ENCODE measurements at regions not wholly inside any gene's neighbourhood (a gene's known extent, or its start where the extent isn't known, plus 50 kb on each side); places are given as distances from the start of the nearest gene placed in this dataset.
A peak's percentile ranks its signal among the peaks of the same experiment; 100 is the strongest.

- DNase-seq (ENCODE audit: low read depth, low spot score): no peak
- in situ Hi-C loops (cut with HindIII; ENCODE audit: low pct_unique_long_range_greater_than_20kb, low sequenced_read_pairs): no loop called here
Measured at GRCh38 chr16:17589898-17590297, 119.1 kb upstream of the XYLT1 start.

- in situ Hi-C loops (cut with HindIII; ENCODE audit: low pct_unique_long_range_greater_than_20kb, low sequenced_read_pairs): no loop called here
- DNase-seq (ENCODE audit: low read depth, low spot score): no peak
Measured at GRCh38 chr16:17585449-17586074, 114.8 kb upstream of the XYLT1 start.

DNA sequence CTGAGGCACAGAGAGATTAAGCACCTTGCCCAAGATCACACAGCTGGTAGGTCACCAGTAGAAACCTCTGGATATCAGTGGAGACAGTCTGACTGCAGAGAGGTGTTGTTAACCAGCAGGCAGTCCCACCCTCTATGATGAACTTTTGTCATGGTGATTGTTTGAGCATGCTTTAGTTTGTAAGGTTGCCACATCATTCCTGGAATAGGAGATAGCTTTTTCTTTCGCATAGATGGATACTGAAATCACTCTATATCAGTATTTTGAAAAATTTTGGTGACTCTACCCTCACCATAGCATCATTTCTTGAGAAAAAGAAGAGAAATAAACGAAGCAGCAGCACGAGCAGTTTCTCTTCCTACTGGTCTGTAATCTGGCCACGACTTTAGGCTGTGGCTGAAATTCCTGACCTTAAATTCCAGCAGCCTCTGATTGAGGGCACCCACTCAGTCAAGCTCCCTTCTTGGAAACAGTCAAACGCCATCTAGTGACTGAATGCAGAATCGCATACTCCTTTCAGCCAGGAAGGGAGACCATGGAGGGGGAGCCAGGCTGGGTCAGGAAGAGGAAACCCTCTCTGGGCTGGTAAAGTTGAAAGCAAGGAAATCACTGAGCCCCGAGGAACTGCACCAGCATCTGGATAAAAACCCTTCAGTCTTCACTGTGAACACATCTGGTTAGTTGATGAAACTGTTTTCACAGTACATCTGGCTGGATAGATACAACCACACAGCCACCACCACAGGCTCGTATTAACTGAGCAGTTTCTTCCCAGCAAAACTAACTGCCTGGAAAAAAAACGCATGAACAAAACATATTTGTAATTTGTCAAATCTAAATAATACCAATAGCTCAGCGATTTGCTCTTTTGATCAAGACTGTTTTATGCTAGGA, 108.5 kb upstream of the XYLT1 start:
- DNase-seq (ENCODE audit: low read depth, low spot score): peak; percentile 81
- in situ Hi-C loops (cut with HindIII; ENCODE audit: low pct_unique_long_range_greater_than_20kb, low sequenced_read_pairs): no loop called here

DNA sequence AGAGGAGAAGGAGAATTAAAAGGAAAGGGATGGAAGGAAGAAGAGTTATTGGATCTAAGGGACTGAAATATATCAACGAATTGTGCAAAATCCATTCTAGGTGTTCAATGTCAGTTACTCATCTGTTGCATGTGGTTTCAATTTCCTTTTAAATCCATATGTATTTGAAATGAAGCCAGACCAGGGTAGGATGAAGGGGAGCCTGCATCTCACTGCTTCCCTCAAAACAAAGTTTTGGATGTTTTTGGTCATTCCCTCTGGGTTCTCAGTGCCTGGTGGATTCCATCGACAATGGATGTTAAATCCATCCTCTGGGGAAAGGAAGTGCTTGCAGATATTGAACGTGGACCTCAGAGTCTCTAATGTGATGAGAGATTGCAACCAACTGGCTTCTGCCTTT, 103.5 kb upstream of the XYLT1 start:
- in situ Hi-C loops (cut with HindIII; ENCODE audit: low pct_unique_long_range_greater_than_20kb, low sequenced_read_pairs): no loop called here
- DNase-seq (ENCODE audit: low read depth, low spot score): no peak

GRCh38 chr16:17572145-17572544, 101.4 kb upstream of the XYLT1 start:
- in situ Hi-C loops (cut with HindIII; ENCODE audit: low pct_unique_long_range_greater_than_20kb, low sequenced_read_pairs): no loop called here
- DNase-seq (ENCODE audit: low read depth, low spot score): no peak

DNA sequence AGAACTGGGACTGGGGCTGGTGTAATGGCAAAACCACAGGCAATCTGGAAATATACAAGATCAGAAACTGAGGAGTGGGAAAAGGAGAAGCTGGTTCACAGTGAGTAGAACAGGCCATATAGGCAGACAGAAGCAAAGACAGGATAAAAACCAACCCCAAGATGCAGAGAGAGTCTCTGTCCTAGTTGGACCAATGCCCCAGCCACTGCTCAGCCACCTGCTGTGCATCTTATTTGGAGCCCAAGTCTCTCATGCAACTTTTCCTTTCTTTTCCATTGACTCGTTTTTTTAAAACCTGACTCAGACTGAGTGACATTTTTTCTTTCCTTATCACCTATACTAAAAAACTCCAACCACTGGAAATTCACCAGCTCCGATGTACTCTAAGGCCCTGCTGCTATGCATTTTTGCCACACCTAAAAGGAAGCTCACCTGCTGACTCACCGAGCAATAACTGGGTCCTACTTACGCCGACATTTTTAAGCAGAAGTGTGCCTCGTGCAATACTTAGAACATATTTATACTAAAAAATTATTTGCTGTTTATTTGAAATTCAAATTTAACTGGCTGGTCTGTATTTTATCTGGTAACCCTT, 100.8 kb upstream of the XYLT1 start:
- in situ Hi-C loops (cut with HindIII; ENCODE audit: low pct_unique_long_range_greater_than_20kb, low sequenced_read_pairs): no loop called here
- DNase-seq (ENCODE audit: low read depth, low spot score): no peak

DNA sequence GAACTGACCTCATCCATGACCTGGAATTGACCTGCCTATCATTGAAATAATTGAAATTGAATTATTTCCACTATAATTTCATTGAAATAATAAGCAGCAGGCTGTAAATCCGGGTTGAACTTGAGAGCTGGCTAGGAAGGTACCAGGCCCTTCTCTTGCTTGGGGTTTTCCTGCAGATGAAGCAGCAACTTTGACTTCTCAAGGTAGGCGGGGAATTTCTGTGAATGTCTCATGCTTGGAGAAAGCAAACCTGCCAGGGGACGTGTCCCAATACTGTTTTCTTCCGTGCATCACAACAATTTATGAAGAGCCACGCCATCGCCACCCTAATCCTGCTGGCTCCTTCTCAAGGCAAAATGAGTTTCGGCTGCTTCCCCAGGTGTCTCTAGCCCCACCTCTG, 97.5 kb upstream of the XYLT1 start:
- in situ Hi-C loops (cut with HindIII; ENCODE audit: low pct_unique_long_range_greater_than_20kb, low sequenced_read_pairs): no loop called here
- no peak for DNase-seq (ENCODE audit: low read depth, low spot score)

- peak; percentile 31 for DNase-seq (ENCODE audit: low read depth, low spot score)
- in situ Hi-C loops (cut with HindIII; ENCODE audit: low pct_unique_long_range_greater_than_20kb, low sequenced_read_pairs): no loop called here
Measured at GRCh38 chr16:17567455-17567854, 96.7 kb upstream of the XYLT1 start.

GRCh38 chr16:17566656-17567450, 96.1 kb upstream of the XYLT1 start:
- in situ Hi-C loops (cut with HindIII; ENCODE audit: low pct_unique_long_range_greater_than_20kb, low sequenced_read_pairs): no loop called here
- no peak for DNase-seq (ENCODE audit: low read depth, low spot score)

- in situ Hi-C loops (cut with HindIII; ENCODE audit: low pct_unique_long_range_greater_than_20kb, low sequenced_read_pairs): no loop called here
- no peak for DNase-seq (ENCODE audit: low read depth, low spot score)
Measured at GRCh38 chr16:17566075-17566474, 95.3 kb upstream of the XYLT1 start.

GRCh38 chr16:17565605-17566004, 94.8 kb upstream of the XYLT1 start:
- DNase-seq (ENCODE audit: low read depth, low spot score): no peak
- in situ Hi-C loops (cut with HindIII; ENCODE audit: low pct_unique_long_range_greater_than_20kb, low sequenced_read_pairs): no loop called here

DNA sequence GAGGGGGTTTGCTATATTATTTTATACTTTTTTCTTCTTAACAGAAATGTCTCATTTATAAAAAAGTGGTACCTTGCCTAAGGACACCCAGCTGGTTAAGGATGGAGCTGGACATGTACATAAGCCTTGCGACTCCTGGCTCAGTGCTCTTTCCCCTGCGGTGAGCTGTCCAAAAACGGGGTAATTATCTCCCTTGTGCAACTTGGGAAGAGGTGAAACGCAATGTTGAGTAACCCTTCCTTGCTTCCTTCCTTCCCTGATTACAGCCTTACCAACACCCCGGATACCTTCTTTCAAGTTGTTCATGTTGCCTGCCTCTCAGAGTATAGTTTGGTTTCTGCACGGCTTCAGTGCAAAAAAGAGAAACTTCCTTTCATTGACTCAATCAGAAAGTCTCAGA, 94.1 kb upstream of the XYLT1 start:
- in situ Hi-C loops (cut with HindIII; ENCODE audit: low pct_unique_long_range_greater_than_20kb, low sequenced_read_pairs): no loop called here
- no peak for DNase-seq (ENCODE audit: low read depth, low spot score)

DNA sequence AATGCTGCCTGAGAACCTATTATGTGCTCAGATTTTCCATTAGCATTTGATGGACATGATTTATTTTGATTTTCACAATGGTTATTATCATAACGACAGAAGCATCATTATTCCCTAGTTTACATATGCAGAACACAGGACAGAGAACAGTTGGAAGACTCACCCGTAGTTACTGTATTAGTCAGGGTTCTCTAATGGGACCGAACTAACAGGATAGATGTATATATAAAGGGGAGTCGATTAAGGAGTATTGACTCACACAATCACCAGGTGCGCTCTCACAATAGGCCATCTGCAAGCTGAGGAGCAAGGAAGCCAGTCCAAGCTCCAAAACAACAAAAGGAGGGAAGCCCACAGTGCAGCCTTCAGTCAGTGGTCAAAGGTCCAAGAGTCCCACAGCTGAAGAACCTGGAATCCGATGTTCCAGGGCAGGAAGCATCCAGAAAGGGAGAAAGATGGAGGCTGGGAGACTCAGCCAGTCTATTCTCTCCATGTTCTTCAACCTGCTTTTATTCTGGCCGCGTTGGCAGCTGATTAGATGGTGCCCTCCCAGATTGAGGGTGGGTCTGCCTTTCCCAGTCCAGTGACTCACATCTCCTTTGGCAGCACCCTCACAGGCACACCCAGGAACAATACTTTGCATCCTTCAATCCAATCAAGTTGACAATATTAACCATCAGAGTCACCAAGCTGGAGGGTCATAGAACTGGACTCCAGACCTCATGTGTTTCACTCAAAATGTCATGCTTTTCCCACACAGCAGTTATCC, 92.7 kb upstream of the XYLT1 start:
- in situ Hi-C loops (cut with HindIII; ENCODE audit: low pct_unique_long_range_greater_than_20kb, low sequenced_read_pairs): no loop called here
- no peak for DNase-seq (ENCODE audit: low read depth, low spot score)

- in situ Hi-C loops (cut with HindIII; ENCODE audit: low pct_unique_long_range_greater_than_20kb, low sequenced_read_pairs): no loop called here
- no peak for DNase-seq (ENCODE audit: low read depth, low spot score)
Measured at GRCh38 chr16:17561056-17561455, 90.3 kb upstream of the XYLT1 start.

DNA sequence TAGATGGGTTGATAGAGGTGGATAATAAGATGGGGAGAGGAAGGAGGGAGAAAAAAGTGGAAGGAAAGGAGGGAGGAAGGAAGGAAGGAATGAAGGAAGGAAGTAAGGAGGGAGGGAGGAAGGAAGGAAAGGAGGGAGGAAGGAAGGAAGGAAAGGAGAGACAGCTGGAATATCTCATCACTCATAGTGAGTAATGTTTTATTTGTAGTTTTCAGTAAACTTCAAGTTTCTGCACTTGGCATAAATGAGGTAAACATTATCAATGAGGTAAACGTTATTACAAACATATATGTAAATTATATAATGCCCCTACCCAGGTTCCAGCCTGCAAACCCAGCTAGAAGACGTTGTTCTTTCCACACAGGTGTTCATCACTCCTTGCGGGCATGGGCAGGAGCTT, 89.8 kb upstream of the XYLT1 start:
- in situ Hi-C loops (cut with HindIII; ENCODE audit: low pct_unique_long_range_greater_than_20kb, low sequenced_read_pairs): no loop called here
- no peak for DNase-seq (ENCODE audit: low read depth, low spot score)

DNA sequence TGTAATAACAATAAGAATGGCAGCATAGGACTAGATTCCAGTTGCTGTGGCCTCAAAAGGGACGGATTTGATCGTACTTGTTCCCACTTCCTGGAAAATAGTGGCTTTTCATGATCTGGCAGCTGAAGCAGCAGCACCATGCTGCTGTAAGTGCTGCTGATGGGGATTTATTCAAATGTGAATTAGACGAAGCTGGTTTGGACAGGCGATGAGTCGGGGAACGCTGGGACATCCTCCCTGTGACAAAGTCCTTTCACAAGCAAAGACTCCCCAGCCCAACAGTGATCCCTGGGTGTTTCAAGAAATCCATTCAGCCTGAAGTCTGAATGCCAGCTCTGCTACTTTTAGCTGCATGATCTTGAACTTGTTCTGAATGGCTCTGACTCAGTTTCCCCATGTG, 88.6 kb upstream of the XYLT1 start:
- in situ Hi-C loops (cut with HindIII; ENCODE audit: low pct_unique_long_range_greater_than_20kb, low sequenced_read_pairs): no loop called here
- DNase-seq (ENCODE audit: low read depth, low spot score): no peak

- in situ Hi-C loops (cut with HindIII; ENCODE audit: low pct_unique_long_range_greater_than_20kb, low sequenced_read_pairs): no loop called here
- no peak for DNase-seq (ENCODE audit: low read depth, low spot score)
Measured at GRCh38 chr16:17557949-17558348, 87.2 kb upstream of the XYLT1 start.
